ENCODE measurements at regions not wholly inside any gene's neighbourhood (a gene's known extent, or its start where the extent isn't known, plus 50 kb on each side); places are given as distances from the start of the nearest gene placed in this dataset.

- H3K36me3 ChIP-seq = no peaks in the 10 kb centered on the region
- H3K4me3 ChIP-seq = no peak overlapping the region
- H3K9me3 ChIP-seq = no peaks in the 10 kb centered on the region
- H3K27me3 ChIP-seq = no peaks in the 10 kb centered on the region
- DNase-seq = no peak
Measured at GRCh38 chr12:114744285-114744684, 60.3 kb upstream of the TBX3 start.

GRCh38 chr12:114743799-114744198 lies 59.8 kb upstream of the TBX3 start:
- Histone ChIP-seq H3K9me3 (no peaks in the 10 kb centered on the region), H3K27me3 (no peaks in the 10 kb centered on the region), H3K4me3 (no peak overlapping the region), H3K36me3 (no peaks in the 10 kb centered on the region)
- DNase-seq = no peak

- no peak overlapping the region for H3K4me3 ChIP-seq
- no peaks in the 10 kb centered on the region for H3K36me3 ChIP-seq
- no peak for DNase-seq
- no peaks in the 10 kb centered on the region for H3K27me3 ChIP-seq
- H3K9me3 ChIP-seq = no peaks in the 10 kb centered on the region
Measured at GRCh38 chr12:114743289-114743688, 59.3 kb upstream of the TBX3 start.

- H3K9me3 ChIP-seq = no peaks in the 10 kb centered on the region
- DNase-seq = no peak
Measured at GRCh38 chr12:114742363-114742762, 58.4 kb upstream of the TBX3 start.

GRCh38 chr12:114741940-114742339 lies 58.0 kb upstream of the TBX3 start:
- H3K4me3 ChIP-seq = no peak overlapping the region
- H3K9me3 ChIP-seq = no peaks in the 10 kb centered on the region
- no peak for DNase-seq
- no peaks in the 10 kb centered on the region for H3K27me3 ChIP-seq
- no peaks in the 10 kb centered on the region for H3K36me3 ChIP-seq

More at GRCh38 chr12:114742363-114742762, 58.4 kb upstream of the TBX3 start:
- Histone ChIP-seq H3K27me3 (no peaks in the 10 kb centered on the region), H3K36me3 (no peaks in the 10 kb centered on the region), H3K4me3 (no peak overlapping the region)

- H3K36me3 ChIP-seq = no peaks in the 10 kb centered on the region
- H3K4me3 ChIP-seq = no peak overlapping the region
- no peaks in the 10 kb centered on the region for H3K9me3 ChIP-seq
- no peak for DNase-seq
- no peaks in the 10 kb centered on the region for H3K27me3 ChIP-seq
Measured at GRCh38 chr12:114740448-114740847, 56.5 kb upstream of the TBX3 start.

GRCh38 chr12:114738460-114739184 lies 54.6 kb upstream of the TBX3 start:
- Histone ChIP-seq H3K9me3 (no peaks in the 10 kb centered on the region), H3K36me3 (no peaks in the 10 kb centered on the region), H3K4me3 (no peak overlapping the region), H3K27me3 (no peaks in the 10 kb centered on the region)
- DNase-seq = peak; percentile 38

GRCh38 chr12:114735680-114736374 lies 51.9 kb upstream of the TBX3 start:
- Histone ChIP-seq H3K9me3 (no peaks in the 10 kb centered on the region), H3K4me3 (no peak overlapping the region), H3K27me3 (no peaks in the 10 kb centered on the region), H3K36me3 (no peaks in the 10 kb centered on the region)
- DNase-seq = no peak

GRCh38 chr12:114735011-114735410 lies 51.0 kb upstream of the TBX3 start:
- no peak overlapping the region for H3K4me3 ChIP-seq
- H3K9me3 ChIP-seq = no peaks in the 10 kb centered on the region
- H3K36me3 ChIP-seq = no peaks in the 10 kb centered on the region
- H3K27me3 ChIP-seq = no peaks in the 10 kb centered on the region
- no peak for DNase-seq

GRCh38 chr12:114733919-114734318 lies 49.9 kb upstream of the TBX3 start:
- DNase-seq = no peak
- H3K9me3 ChIP-seq = no peaks in the 10 kb centered on the region
- H3K36me3 ChIP-seq = no peaks in the 10 kb centered on the region
- no peak overlapping the region for H3K4me3 ChIP-seq
- H3K27me3 ChIP-seq = no peaks in the 10 kb centered on the region
